GM23338 (cell line): ENCODE measurements at regions not wholly inside any gene's neighbourhood (a gene's known extent, or its start where the extent isn't known, plus 50 kb on each side); places are given as distances from the start of the nearest gene placed in this dataset.

Experiments used
- ATAC-seq: fragments of 200-7000 bp; cut with Tn5 transposase; 3 replicates; pipeline ENCODE4 v1.9.1; 2020
- DNase-seq: peaks from one replicate; pipeline ENCODE4 v3.0.0-alpha.2; 2015; ENCODE audit warnings: low spot score
- H2AFZ ChIP-seq: fragments of 200-600 bp; sonication (generic); 2 replicates; pipeline ENCODE4 v1.8.0; 2016; ENCODE audit warnings: antibody characterized with exemption, mild to moderate bottlenecking, moderate library complexity
- H3F3A ChIP-seq: fragments of 200-600 bp; sonication (generic); replicated peaks from 2 replicates; pipeline ENCODE4 v1.8.0; 2017; ENCODE audit warnings: antibody characterized with exemption, mixed run types, low read depth
- H3K27ac ChIP-seq: fragments of 200-600 bp; sonication (generic); 2 replicates; pipeline ENCODE4 v1.6.1; 2016; ENCODE audit warnings: low read depth
- H3K27me3 ChIP-seq: fragments of 200-600 bp; sonication (generic); 2 replicates; pipeline ENCODE4 v1.8.0; 2016; ENCODE audit warnings: mild to moderate bottlenecking, mixed run types, moderate library complexity; ENCODE audit not compliant: insufficient read depth
- H3K36me3 ChIP-seq: fragments of 200-600 bp; sonication (generic); 2 replicates; pipeline ENCODE4 v1.8.0; 2016; ENCODE audit warnings: mild to moderate bottlenecking; ENCODE audit not compliant: insufficient read depth
- H3K4me1 ChIP-seq: fragments of 200-600 bp; sonication (generic); 2 replicates; pipeline ENCODE4 v1.8.0; 2016; ENCODE audit warnings: mild to moderate bottlenecking, moderate library complexity; ENCODE audit not compliant: insufficient read depth
- H3K4me2 ChIP-seq: fragments of 200-600 bp; sonication (generic); 2 replicates; pipeline ENCODE4 v1.7.1; 2017; ENCODE audit warnings: mixed run types
- H3K4me3 ChIP-seq: fragments of 200-600 bp; sonication (generic); 2 replicates; pipeline ENCODE4 v1.6.1; 2016; ENCODE audit warnings: mixed run types
- H3K79me2 ChIP-seq: fragments of 200-600 bp; sonication (generic); replicated peaks from 2 replicates; pipeline ENCODE4 v1.8.0; 2017; ENCODE audit warnings: mild to moderate bottlenecking; ENCODE audit not compliant: insufficient read depth
- H3K9me2 ChIP-seq: fragments of 200-600 bp; sonication (generic); 2 replicates; pipeline ENCODE4 v1.8.0; 2017; ENCODE audit not compliant: insufficient read depth
- H4K20me1 ChIP-seq: fragments of 200-600 bp; sonication (generic); replicated peaks from 2 replicates; pipeline ENCODE4 v1.8.0; 2017; ENCODE audit warnings: mild to moderate bottlenecking; ENCODE audit not compliant: insufficient read depth
- H3K27ac Mint-ChIP-seq: 2 replicates; pipeline ENCODE4 v1.8.0; 2020; ENCODE audit warnings: inconsistent platforms, mild to moderate bottlenecking, moderate library complexity, mixed read lengths
- H3K27me3 Mint-ChIP-seq: 3 replicates; pipeline ENCODE4 v1.8.0; 2022; ENCODE audit warnings: low read depth, mild to moderate bottlenecking, moderate library complexity, mixed read lengths, inconsistent platforms; ENCODE audit not compliant: insufficient read depth, poor library complexity
- H3K36me3 Mint-ChIP-seq: 3 replicates; pipeline ENCODE4 v1.8.0; 2021; ENCODE audit warnings: low read depth, mild to moderate bottlenecking, inconsistent platforms, moderate library complexity, mixed read lengths
- H3K4me1 Mint-ChIP-seq: 3 replicates; pipeline ENCODE4 v1.8.0; 2020; ENCODE audit warnings: mild to moderate bottlenecking, inconsistent platforms, mixed read lengths
- H3K4me3 Mint-ChIP-seq: 3 replicates; pipeline ENCODE4 v1.8.0; 2021; ENCODE audit warnings: moderate library complexity, mild to moderate bottlenecking, inconsistent platforms, mixed read lengths
- H3K9me3 Mint-ChIP-seq: 3 replicates; pipeline ENCODE4 v1.8.0; 2020; ENCODE audit warnings: moderate library complexity, mild to moderate bottlenecking, inconsistent platforms, mixed read lengths
- EZH2 ChIP-seq: fragments of 200-600 bp; sonication (generic); IDR thresholded peaks from one replicate; pipeline ENCODE4 v1.8.0; 2017; ENCODE audit warnings: antibody characterized with exemption, mild to moderate bottlenecking, low read depth; ENCODE audit not compliant: unreplicated experiment
- NANOG ChIP-seq: IDR thresholded peaks from 2 replicates; pipeline ENCODE4 v1.6.1; 2016; ENCODE audit warnings: antibody characterized with exemption, borderline replicate concordance
- POLR2AphosphoS5 ChIP-seq: IDR thresholded peaks from 2 replicates; pipeline ENCODE4 v1.6.1; 2016; ENCODE audit warnings: antibody characterized with exemption, low read depth
- STAT1 ChIP-seq: IDR thresholded peaks from one replicate; pipeline ENCODE4 v1.6.1; 2016; ENCODE audit warnings: antibody characterized with exemption; ENCODE audit not compliant: unreplicated experiment
- ZNF331 ChIP-seq: fragments of 250-450 bp; sonication (Bioruptor Pico); IDR thresholded peaks from 2 replicates; pipeline ENCODE4 v1.5.0; 2020; ENCODE audit warnings: low read depth, mild to moderate bottlenecking, moderate library complexity
- TF ChIP-seq, protein P1 (sequence below): fragments of 250-450 bp; sonication (Bioruptor Pico); IDR thresholded peaks from 2 replicates; pipeline ENCODE4 v1.5.0; 2020; ENCODE audit warnings: mild to moderate bottlenecking, moderate library complexity
- TF ChIP-seq, protein P2 (sequence below): IDR thresholded peaks from one replicate; pipeline ENCODE4 v1.6.1; 2018; ENCODE audit warnings: antibody characterized with exemption; ENCODE audit not compliant: unreplicated experiment

GRCh38 chr14:22448905-22449599, 140.0 kb downstream of the DAD1 start (continued):
- TF ChIP-seq, protein P1, sequence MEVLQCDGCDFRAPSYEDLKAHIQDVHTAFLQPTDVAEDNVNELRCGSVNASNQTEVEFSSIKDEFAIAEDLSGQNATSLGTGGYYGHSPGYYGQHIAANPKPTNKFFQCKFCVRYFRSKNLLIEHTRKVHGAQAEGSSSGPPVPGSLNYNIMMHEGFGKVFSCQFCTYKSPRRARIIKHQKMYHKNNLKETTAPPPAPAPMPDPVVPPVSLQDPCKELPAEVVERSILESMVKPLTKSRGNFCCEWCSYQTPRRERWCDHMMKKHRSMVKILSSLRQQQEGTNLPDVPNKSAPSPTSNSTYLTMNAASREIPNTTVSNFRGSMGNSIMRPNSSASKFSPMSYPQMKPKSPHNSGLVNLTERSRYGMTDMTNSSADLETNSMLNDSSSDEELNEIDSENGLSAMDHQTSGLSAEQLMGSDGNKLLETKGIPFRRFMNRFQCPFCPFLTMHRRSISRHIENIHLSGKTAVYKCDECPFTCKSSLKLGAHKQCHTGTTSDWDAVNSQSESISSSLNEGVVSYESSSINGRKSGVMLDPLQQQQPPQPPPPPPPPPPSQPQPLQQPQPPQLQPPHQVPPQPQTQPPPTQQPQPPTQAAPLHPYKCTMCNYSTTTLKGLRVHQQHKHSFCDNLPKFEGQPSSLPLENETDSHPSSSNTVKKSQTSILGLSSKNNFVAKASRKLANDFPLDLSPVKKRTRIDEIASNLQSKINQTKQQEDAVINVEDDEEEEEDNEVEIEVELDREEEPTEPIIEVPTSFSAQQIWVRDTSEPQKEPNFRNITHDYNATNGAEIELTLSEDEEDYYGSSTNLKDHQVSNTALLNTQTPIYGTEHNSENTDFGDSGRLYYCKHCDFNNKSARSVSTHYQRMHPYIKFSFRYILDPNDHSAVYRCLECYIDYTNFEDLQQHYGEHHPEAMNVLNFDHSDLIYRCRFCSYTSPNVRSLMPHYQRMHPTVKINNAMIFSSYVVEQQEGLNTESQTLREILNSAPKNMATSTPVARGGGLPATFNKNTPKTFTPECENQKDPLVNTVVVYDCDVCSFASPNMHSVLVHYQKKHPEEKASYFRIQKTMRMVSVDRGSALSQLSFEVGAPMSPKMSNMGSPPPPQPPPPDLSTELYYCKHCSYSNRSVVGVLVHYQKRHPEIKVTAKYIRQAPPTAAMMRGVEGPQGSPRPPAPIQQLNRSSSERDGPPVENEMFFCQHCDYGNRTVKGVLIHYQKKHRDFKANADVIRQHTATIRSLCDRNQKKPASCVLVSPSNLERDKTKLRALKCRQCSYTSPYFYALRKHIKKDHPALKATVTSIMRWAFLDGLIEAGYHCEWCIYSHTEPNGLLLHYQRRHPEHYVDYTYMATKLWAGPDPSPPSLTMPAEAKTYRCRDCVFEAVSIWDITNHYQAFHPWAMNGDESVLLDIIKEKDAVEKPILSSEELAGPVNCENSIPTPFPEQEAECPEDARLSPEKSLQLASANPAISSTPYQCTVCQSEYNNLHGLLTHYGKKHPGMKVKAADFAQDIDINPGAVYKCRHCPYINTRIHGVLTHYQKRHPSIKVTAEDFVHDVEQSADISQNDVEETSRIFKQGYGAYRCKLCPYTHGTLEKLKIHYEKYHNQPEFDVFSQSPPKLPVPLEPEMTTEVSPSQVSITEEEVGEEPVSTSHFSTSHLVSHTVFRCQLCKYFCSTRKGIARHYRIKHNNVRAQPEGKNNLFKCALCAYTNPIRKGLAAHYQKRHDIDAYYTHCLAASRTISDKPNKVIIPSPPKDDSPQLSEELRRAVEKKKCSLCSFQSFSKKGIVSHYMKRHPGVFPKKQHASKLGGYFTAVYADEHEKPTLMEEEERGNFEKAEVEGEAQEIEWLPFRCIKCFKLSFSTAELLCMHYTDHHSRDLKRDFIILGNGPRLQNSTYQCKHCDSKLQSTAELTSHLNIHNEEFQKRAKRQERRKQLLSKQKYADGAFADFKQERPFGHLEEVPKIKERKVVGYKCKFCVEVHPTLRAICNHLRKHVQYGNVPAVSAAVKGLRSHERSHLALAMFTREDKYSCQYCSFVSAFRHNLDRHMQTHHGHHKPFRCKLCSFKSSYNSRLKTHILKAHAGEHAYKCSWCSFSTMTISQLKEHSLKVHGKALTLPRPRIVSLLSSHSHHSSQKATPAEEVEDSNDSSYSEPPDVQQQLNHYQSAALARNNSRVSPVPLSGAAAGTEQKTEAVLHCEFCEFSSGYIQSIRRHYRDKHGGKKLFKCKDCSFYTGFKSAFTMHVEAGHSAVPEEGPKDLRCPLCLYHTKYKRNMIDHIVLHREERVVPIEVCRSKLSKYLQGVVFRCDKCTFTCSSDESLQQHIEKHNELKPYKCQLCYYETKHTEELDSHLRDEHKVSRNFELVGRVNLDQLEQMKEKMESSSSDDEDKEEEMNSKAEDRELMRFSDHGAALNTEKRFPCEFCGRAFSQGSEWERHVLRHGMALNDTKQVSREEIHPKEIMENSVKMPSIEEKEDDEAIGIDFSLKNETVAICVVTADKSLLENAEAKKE (CRISPR knock-in tag), result no peak
- no peak for TF ChIP-seq STAT1
- TF ChIP-seq EZH2, result no peak
- no peak for TF ChIP-seq NANOG
- TF ChIP-seq POLR2AphosphoS5, result no peak

GRCh38 chr14:22448035-22448904, 140.8 kb downstream of the DAD1 start:
- H2AFZ ChIP-seq, result peak overlapping the region; percentile 34
- H3K4me2 ChIP-seq, result no peak overlapping the region
- H3F3A ChIP-seq, result no peaks in the 10 kb centered on the region
- Mint-ChIP-seq H3K27me3 (peaks cover 2% of the 10 kb centered on the region), H3K36me3 (no peaks in the 10 kb centered on the region), H3K4me1 (peaks cover 10% of the 10 kb centered on the region), H3K27ac (no peak overlapping the region), H3K9me3 (no peaks in the 10 kb centered on the region), H3K4me3 (no peak overlapping the region)
- TF ChIP-seq ZNF331 (CRISPR knock-in tag), result no peak
- no peak for TF ChIP-seq NANOG
- no peak for TF ChIP-seq STAT1
- TF ChIP-seq, protein P2, sequence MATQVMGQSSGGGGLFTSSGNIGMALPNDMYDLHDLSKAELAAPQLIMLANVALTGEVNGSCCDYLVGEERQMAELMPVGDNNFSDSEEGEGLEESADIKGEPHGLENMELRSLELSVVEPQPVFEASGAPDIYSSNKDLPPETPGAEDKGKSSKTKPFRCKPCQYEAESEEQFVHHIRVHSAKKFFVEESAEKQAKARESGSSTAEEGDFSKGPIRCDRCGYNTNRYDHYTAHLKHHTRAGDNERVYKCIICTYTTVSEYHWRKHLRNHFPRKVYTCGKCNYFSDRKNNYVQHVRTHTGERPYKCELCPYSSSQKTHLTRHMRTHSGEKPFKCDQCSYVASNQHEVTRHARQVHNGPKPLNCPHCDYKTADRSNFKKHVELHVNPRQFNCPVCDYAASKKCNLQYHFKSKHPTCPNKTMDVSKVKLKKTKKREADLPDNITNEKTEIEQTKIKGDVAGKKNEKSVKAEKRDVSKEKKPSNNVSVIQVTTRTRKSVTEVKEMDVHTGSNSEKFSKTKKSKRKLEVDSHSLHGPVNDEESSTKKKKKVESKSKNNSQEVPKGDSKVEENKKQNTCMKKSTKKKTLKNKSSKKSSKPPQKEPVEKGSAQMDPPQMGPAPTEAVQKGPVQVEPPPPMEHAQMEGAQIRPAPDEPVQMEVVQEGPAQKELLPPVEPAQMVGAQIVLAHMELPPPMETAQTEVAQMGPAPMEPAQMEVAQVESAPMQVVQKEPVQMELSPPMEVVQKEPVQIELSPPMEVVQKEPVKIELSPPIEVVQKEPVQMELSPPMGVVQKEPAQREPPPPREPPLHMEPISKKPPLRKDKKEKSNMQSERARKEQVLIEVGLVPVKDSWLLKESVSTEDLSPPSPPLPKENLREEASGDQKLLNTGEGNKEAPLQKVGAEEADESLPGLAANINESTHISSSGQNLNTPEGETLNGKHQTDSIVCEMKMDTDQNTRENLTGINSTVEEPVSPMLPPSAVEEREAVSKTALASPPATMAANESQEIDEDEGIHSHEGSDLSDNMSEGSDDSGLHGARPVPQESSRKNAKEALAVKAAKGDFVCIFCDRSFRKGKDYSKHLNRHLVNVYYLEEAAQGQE, result no peak
- no peak overlapping the region for H3K4me3 ChIP-seq
- no peaks in the 10 kb centered on the region for H3K79me2 ChIP-seq
- H3K36me3 ChIP-seq, result no peaks in the 10 kb centered on the region
- DNase-seq (no peak), ATAC-seq (no peak)
- H4K20me1 ChIP-seq, result no peaks in the 10 kb centered on the region
- 0 out of 2 replicates have a peak, but pooled peaks cover 5% of the 10 kb centered on the region for H3K9me2 ChIP-seq
- no peaks in the 10 kb centered on the region for H3K4me1 ChIP-seq
- no peaks in the 10 kb centered on the region for H3K27me3 ChIP-seq
- no peak overlapping the region for H3K27ac ChIP-seq
